NT2/D1 (cell line): ENCODE measurements at regions not wholly inside any gene's neighbourhood (a gene's known extent, or its start where the extent isn't known, plus 50 kb on each side); places are given as distances from the start of the nearest gene placed in this dataset.

Source experiments
- DNase-seq: peaks from one replicate; pipeline ENCODE4 v3.0.0-alpha.2; 2011; ENCODE audit warnings: low read depth, low spot score
- H3K27me3 ChIP-seq: 2 replicates; pipeline ENCODE4 v1.6.0; 2011; ENCODE audit warnings: mild to moderate bottlenecking; ENCODE audit not compliant: insufficient read length, insufficient read depth
- H3K36me3 ChIP-seq: 2 replicates; pipeline ENCODE4 v1.6.1; 2011; ENCODE audit warnings: mild to moderate bottlenecking, low read length, mixed read lengths; ENCODE audit not compliant: insufficient read depth, insufficient read length
- H3K4me1 ChIP-seq: 2 replicates; pipeline ENCODE4 v1.5.1; 2011; ENCODE audit not compliant: insufficient read depth, insufficient read length
- H3K4me3 ChIP-seq: 2 replicates; pipeline ENCODE4 v1.5.1; 2011; ENCODE audit warnings: low read depth; ENCODE audit not compliant: insufficient read length
- H3K9ac ChIP-seq: 2 replicates; pipeline ENCODE4 v1.6.0; 2011; ENCODE audit warnings: low read depth; ENCODE audit not compliant: insufficient read length
- H3K9me3 ChIP-seq: 2 replicates; pipeline ENCODE4 v1.5.1; 2011; ENCODE audit warnings: mild to moderate bottlenecking, low read length; ENCODE audit not compliant: insufficient read depth
- SUZ12 ChIP-seq: IDR thresholded peaks from 2 replicates; pipeline ENCODE4 v1.6.1; 2011; ENCODE audit not compliant: insufficient read length, insufficient read depth; ENCODE audit errors: extremely low read depth
- YY1 ChIP-seq: IDR thresholded peaks from 2 replicates; pipeline ENCODE4 v1.6.1; 2011; ENCODE audit not compliant: insufficient read length, insufficient read depth
- ZNF274 ChIP-seq: IDR thresholded peaks from 2 replicates; pipeline ENCODE4 v1.6.1; 2011; ENCODE audit warnings: mild to moderate bottlenecking, low read depth, low read length

GRCh38 chr7:41578700-41579099, 124.2 kb downstream of the INHBA start:
- TF ChIP-seq SUZ12 = no peak
- TF ChIP-seq ZNF274 = no peak
- no peak for TF ChIP-seq YY1
- Histone ChIP-seq H3K4me1 (no peaks in the 10 kb centered on the region), H3K9ac (no peak overlapping the region), H3K4me3 (no peak overlapping the region), H3K36me3 (no peaks in the 10 kb centered on the region), H3K9me3 (no peaks in the 10 kb centered on the region), H3K27me3 (no peaks in the 10 kb centered on the region)
- DNase-seq = no peak

- no peak overlapping the region for H3K4me3 ChIP-seq
- no peaks in the 10 kb centered on the region for H3K9me3 ChIP-seq
- DNase-seq = no peak
- H3K36me3 ChIP-seq = no peaks in the 10 kb centered on the region
- TF ChIP-seq SUZ12 = no peak
- no peak for TF ChIP-seq ZNF274
- TF ChIP-seq YY1 = no peak
- H3K4me1 ChIP-seq = no peaks in the 10 kb centered on the region
- no peaks in the 10 kb centered on the region for H3K27me3 ChIP-seq
- no peak overlapping the region for H3K9ac ChIP-seq
Observed at GRCh38 chr7:41576166-41576565, 126.7 kb downstream of the INHBA start.

- no peaks in the 10 kb centered on the region for H3K27me3 ChIP-seq
- no peak for TF ChIP-seq YY1
- no peak for TF ChIP-seq SUZ12
- TF ChIP-seq ZNF274 = no peak
- H3K9ac ChIP-seq = no peak overlapping the region
- no peak overlapping the region for H3K4me3 ChIP-seq
- no peaks in the 10 kb centered on the region for H3K4me1 ChIP-seq
- H3K36me3 ChIP-seq = no peaks in the 10 kb centered on the region
- no peaks in the 10 kb centered on the region for H3K9me3 ChIP-seq
- DNase-seq = no peak
Observed at GRCh38 chr7:41574377-41574776, 128.5 kb downstream of the INHBA start.

DNA sequence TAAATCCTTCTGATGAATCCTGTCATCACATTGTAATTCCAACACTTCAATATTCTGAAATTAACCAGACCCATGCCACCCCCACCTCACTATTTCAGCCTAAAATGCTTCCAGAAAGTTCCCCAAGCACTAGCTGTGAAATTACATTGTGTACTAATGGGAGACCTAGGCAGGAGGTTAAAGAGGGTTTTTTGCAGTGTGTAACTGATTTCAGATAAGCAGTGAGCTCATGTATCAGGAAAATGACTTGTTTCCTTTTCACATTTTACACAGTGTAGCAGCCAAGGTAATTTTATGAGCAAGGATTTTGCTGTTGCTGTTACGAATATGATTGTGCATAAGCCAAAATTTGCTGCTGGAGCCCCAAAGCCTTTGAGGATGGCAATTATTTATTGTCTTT, 129.0 kb downstream of the INHBA start:
- no peaks in the 10 kb centered on the region for H3K36me3 ChIP-seq
- DNase-seq = no peak
- H3K9me3 ChIP-seq = no peaks in the 10 kb centered on the region
- no peak overlapping the region for H3K4me3 ChIP-seq
- H3K4me1 ChIP-seq = no peaks in the 10 kb centered on the region
- no peaks in the 10 kb centered on the region for H3K27me3 ChIP-seq
- TF ChIP-seq ZNF274 = no peak
- TF ChIP-seq YY1 = no peak
- TF ChIP-seq SUZ12 = no peak
- no peak overlapping the region for H3K9ac ChIP-seq

DNA sequence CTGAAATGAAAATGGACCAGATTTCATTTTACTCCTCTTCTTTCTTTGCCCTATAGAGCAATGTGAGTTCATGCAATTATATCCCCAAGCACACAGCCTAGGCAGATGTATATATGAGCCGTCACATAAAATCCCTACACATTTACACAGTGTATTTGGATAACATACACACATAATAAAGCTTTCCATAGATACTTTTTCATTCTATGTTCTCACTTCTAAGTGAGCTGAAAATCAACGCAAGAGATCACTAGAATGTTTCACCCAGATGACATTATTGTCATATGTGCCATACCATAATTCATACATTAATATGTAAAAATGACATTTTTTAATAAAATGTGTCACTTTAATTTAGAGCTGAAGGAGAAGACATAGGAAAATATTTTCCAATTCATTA, 129.4 kb downstream of the INHBA start:
- TF ChIP-seq SUZ12 (no peak), ZNF274 (no peak), YY1 (no peak)
- no peak for DNase-seq

GRCh38 chr7:41573015-41573414, 129.9 kb downstream of the INHBA start:
- Histone ChIP-seq H3K4me3 (no peak overlapping the region), H3K27me3 (no peaks in the 10 kb centered on the region), H3K9me3 (no peaks in the 10 kb centered on the region), H3K36me3 (no peaks in the 10 kb centered on the region), H3K4me1 (no peaks in the 10 kb centered on the region), H3K9ac (no peak overlapping the region)
- TF ChIP-seq SUZ12 (no peak), ZNF274 (no peak), YY1 (no peak)
- DNase-seq = no peak

More for the DNA sequence above, 129.4 kb downstream of the INHBA start:
- Histone ChIP-seq H3K27me3 (no peaks in the 10 kb centered on the region), H3K4me1 (no peaks in the 10 kb centered on the region), H3K4me3 (no peak overlapping the region), H3K9me3 (no peaks in the 10 kb centered on the region), H3K9ac (no peak overlapping the region), H3K36me3 (no peaks in the 10 kb centered on the region)

DNA sequence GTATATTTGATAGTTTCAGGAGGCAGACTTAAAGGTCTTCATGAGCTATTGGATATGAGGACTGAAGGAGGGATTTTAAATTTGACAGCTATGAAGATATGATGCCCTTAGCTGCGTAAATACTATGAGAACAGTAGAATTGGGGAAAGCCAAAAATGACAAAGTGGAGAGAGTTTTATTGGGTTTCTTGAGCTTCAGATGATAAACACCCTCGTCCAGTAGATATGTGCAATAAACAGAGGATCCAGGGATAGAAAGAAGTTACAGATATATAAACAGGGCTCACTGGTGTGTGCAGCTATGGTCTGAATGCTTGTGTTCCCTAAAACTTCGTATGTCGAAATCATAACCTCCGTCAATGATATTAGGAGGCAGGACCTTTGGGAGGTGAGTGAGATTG, 131.3 kb downstream of the INHBA start:
- no peak overlapping the region for H3K9ac ChIP-seq
- H3K4me1 ChIP-seq = no peaks in the 10 kb centered on the region
- DNase-seq = no peak
- no peaks in the 10 kb centered on the region for H3K36me3 ChIP-seq
- no peaks in the 10 kb centered on the region for H3K9me3 ChIP-seq
- H3K27me3 ChIP-seq = no peaks in the 10 kb centered on the region
- no peak overlapping the region for H3K4me3 ChIP-seq
- no peak for TF ChIP-seq YY1
- no peak for TF ChIP-seq ZNF274
- no peak for TF ChIP-seq SUZ12

- H3K9me3 ChIP-seq = no peaks in the 10 kb centered on the region
- H3K4me1 ChIP-seq = no peaks in the 10 kb centered on the region
- no peak overlapping the region for H3K9ac ChIP-seq
- TF ChIP-seq SUZ12 (no peak), ZNF274 (no peak)
- no peaks in the 10 kb centered on the region for H3K27me3 ChIP-seq
- no peak for DNase-seq
- no peak overlapping the region for H3K4me3 ChIP-seq
- no peaks in the 10 kb centered on the region for H3K36me3 ChIP-seq
Observed at GRCh38 chr7:41570766-41571165, 132.1 kb downstream of the INHBA start.
